Endodermal cell (in vitro differentiated cells): ENCODE measurements at regions not wholly inside any gene's neighbourhood (a gene's known extent, or its start where the extent isn't known, plus 50 kb on each side); places are given as distances from the start of the nearest gene placed in this dataset.

Experiments used
- DNase-seq: peaks from one replicate; pipeline ENCODE4 v3.0.0-alpha.2; 2017
- H3K27ac ChIP-seq: 2 replicates; pipeline ENCODE4 v1.5.1; 2013; ENCODE audit warnings: mild to moderate bottlenecking, low read depth, low read length, moderate library complexity
- H3K27me3 ChIP-seq: 2 replicates; pipeline ENCODE4 v1.6.1; 2013; ENCODE audit warnings: mild to moderate bottlenecking, low read length, moderate library complexity; ENCODE audit not compliant: insufficient read depth, control insufficient read depth, poor library complexity, severe bottlenecking
- H3K36me3 ChIP-seq: 2 replicates; pipeline ENCODE4 v1.7.0; 2013; ENCODE audit warnings: mild to moderate bottlenecking, low read length, moderate library complexity; ENCODE audit not compliant: control insufficient read depth, insufficient read depth
- H3K4me1 ChIP-seq: one replicate; pipeline ENCODE4 v1.7.0; 2013; ENCODE audit warnings: low read length; ENCODE audit not compliant: control insufficient read depth, insufficient read depth
- H3K4me3 ChIP-seq: 2 replicates; pipeline ENCODE4 v1.5.1; 2013; ENCODE audit warnings: mild to moderate bottlenecking, low read length, moderate library complexity
- H3K9ac ChIP-seq: 2 replicates; pipeline ENCODE4 v1.6.1; 2013; ENCODE audit warnings: mild to moderate bottlenecking, low read length, moderate library complexity; ENCODE audit not compliant: poor library complexity, severe bottlenecking; ENCODE audit errors: extremely low read depth
- H3K9me3 ChIP-seq: 2 replicates; pipeline ENCODE4 v1.6.1; 2013; ENCODE audit warnings: mild to moderate bottlenecking, low read length, moderate library complexity; ENCODE audit not compliant: control insufficient read depth
- H3K27ac Mint-ChIP-seq: 2 replicates; pipeline ENCODE4 v1.8.0; 2020; ENCODE audit warnings: mixed read lengths
- H3K27me3 Mint-ChIP-seq: 2 replicates; pipeline ENCODE4 v1.8.0; 2021; ENCODE audit warnings: mild to moderate bottlenecking, mixed read lengths; ENCODE audit not compliant: insufficient read depth
- H3K36me3 Mint-ChIP-seq: 2 replicates; pipeline ENCODE4 v1.8.0; 2020; ENCODE audit warnings: low read depth, mixed read lengths
- H3K4me1 Mint-ChIP-seq: 2 replicates; pipeline ENCODE4 v1.8.0; 2020; ENCODE audit warnings: mixed read lengths
- H3K4me3 Mint-ChIP-seq: 2 replicates; pipeline ENCODE4 v1.8.0; 2020; ENCODE audit warnings: mild to moderate bottlenecking, moderate library complexity, mixed read lengths
- H3K9me3 Mint-ChIP-seq: 2 replicates; pipeline ENCODE4 v1.8.0; 2020; ENCODE audit warnings: mild to moderate bottlenecking, mixed read lengths
- WGBS, 2 experiments: methylation state at CpG; one replicate each; pipeline versions ENCODE4 v1.1.5 to v1.1.7; 2013; ENCODE audit warnings: missing lambda C conversion rate in 2 of 2, mixed read lengths in 1 of 2; ENCODE audit not compliant: insufficient coverage in 1 of 2, insufficient read length in 1 of 2; 5-methylcytosine and 5-hydroxymethylcytosine counted together
- TF ChIP-seq, protein P1 (sequence below): fragments of 200-600 bp; sonication (generic); conservative IDR thresholded peaks from 2 replicates; pipeline ENCODE4 v1.5.0; 2021; ENCODE audit warnings: antibody characterized with exemption, mild to moderate bottlenecking

DNA sequence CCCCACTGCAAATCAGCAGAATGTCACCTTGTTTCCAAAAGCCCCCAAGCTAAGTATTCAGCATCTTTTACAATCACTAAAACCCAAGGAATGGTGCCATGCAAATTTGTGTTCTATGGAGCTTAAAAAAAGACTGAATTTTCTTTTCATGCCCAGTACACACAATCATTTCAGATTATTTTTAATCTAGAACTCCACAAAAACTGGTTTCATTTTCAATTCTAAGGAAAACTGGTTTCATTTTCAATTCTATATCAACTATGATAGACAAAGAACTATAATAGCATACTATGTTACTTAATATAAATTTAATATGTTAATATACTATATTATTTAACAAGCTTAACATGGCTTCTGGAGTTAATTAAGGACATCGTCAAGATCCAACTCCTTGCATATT, 88.4 kb upstream of the DOCK9 start:
- WGBS, 2 experiments = 94 to 100% methylated on average over 1 of the region's 1 CpG
- peaks cover 1% of the 10 kb centered on the region for H3K27me3 Mint-ChIP-seq

DNA sequence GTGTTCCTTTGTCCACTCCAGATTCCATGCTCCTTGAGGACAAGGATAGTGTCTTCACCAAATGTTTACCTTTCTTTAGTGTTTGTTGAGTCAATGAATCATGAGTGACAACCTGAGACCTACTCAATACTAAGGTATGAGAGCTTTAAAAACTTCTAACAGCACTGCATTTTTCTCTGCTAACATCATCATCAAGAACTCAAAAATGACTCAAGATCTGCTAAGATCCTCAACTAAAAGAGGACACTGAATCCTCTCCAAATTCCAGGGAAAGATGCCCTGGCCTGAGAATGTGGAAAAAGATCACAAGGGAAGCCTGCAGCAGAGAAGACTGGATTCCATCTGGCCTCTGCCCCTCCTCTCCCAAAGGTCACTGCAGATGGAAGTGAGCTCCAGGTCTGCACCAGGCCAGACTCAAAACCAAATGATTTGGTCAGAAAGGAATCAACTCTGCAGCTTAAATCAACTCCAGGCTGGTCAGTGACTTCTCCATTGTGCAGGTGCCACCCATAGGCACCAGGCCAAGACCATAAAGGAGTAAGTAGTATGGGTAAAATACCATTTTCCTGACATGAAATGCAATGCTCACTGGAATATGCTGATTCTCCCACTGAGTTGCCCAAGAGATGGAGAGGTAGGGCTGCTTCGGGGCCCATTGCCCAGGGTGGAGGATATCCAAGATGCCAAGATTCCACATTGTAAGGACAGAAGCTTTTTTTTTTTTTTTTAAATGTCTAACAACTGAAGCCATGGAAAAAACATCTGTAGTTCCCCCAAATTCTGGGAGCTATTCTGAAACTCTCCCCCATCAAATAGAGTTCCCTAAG, 89.5 kb upstream of the DOCK9 start:
- 82 to 100% methylated on average over 1 of the region's 1 CpG for WGBS, 2 experiments

More for the DNA sequence above, 88.4 kb upstream of the DOCK9 start:
- H3K9me3 ChIP-seq = no peaks in the 10 kb centered on the region
- Mint-ChIP-seq H3K27ac (no peak overlapping the region), H3K4me3 (no peak overlapping the region), H3K36me3 (no peaks in the 10 kb centered on the region), H3K9me3 (no peaks in the 10 kb centered on the region), H3K4me1 (peaks cover 3% of the 10 kb centered on the region)
- no peak overlapping the region for H3K9ac ChIP-seq
- H3K4me1 ChIP-seq = no peaks in the 10 kb centered on the region
- H3K4me3 ChIP-seq = no peak overlapping the region
- H3K27ac ChIP-seq = no peak overlapping the region
- H3K36me3 ChIP-seq = no peaks in the 10 kb centered on the region
- TF ChIP-seq, protein P1, sequence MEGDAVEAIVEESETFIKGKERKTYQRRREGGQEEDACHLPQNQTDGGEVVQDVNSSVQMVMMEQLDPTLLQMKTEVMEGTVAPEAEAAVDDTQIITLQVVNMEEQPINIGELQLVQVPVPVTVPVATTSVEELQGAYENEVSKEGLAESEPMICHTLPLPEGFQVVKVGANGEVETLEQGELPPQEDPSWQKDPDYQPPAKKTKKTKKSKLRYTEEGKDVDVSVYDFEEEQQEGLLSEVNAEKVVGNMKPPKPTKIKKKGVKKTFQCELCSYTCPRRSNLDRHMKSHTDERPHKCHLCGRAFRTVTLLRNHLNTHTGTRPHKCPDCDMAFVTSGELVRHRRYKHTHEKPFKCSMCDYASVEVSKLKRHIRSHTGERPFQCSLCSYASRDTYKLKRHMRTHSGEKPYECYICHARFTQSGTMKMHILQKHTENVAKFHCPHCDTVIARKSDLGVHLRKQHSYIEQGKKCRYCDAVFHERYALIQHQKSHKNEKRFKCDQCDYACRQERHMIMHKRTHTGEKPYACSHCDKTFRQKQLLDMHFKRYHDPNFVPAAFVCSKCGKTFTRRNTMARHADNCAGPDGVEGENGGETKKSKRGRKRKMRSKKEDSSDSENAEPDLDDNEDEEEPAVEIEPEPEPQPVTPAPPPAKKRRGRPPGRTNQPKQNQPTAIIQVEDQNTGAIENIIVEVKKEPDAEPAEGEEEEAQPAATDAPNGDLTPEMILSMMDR = no peak
- no peaks in the 10 kb centered on the region for H3K27me3 ChIP-seq
- DNase-seq = no peak

DNA sequence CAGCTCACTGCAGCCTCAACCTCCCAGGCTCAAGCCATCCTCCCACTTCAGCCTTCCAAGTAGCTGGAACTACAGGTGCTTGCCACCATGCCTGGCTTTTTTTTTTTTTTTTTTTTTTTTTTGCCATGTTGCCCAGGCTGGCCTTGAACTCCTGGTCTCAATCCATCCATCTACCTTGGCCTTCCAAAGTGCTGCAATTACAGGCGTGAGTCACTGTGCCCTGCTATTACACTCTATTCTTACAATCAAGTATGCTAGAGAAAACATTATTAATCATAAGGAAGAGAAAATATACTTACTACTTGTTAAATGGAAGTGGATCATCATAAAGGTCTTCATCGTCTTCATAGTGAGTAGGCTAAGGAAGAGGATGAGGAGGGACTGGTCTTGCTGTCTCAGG, 93.3 kb upstream of the DOCK9 start:
- no peak overlapping the region for H3K27ac Mint-ChIP-seq
- peaks cover 3% of the 10 kb centered on the region for H3K4me1 Mint-ChIP-seq
- H3K9me3 ChIP-seq = no peaks in the 10 kb centered on the region
- H3K36me3 ChIP-seq = no peaks in the 10 kb centered on the region
- no peak overlapping the region for H3K9ac ChIP-seq
- no peaks in the 10 kb centered on the region for H3K36me3 Mint-ChIP-seq
- H3K9me3 Mint-ChIP-seq = no peaks in the 10 kb centered on the region
- H3K27me3 Mint-ChIP-seq = peaks cover 1% of the 10 kb centered on the region
- H3K4me3 Mint-ChIP-seq = no peak overlapping the region
- no peaks in the 10 kb centered on the region for H3K4me1 ChIP-seq
- TF ChIP-seq, protein P1 = no peak
- WGBS, 2 experiments = 94% methylated on average over 2 of the region's 2 CpGs; no CpG with 5 or more reads in 1 of the 2 experiments
- H3K27me3 ChIP-seq = no peaks in the 10 kb centered on the region
- no peak overlapping the region for H3K4me3 ChIP-seq
- no peak overlapping the region for H3K27ac ChIP-seq
- DNase-seq = no peak

More for the DNA sequence above, 89.5 kb upstream of the DOCK9 start:
- H3K27me3 Mint-ChIP-seq = peaks cover 1% of the 10 kb centered on the region
- peaks cover 3% of the 10 kb centered on the region for H3K4me1 Mint-ChIP-seq
- TF ChIP-seq, protein P1 = no peak
- H3K9ac ChIP-seq = no peak overlapping the region
- no peak for DNase-seq
- no peak overlapping the region for H3K27ac Mint-ChIP-seq
- H3K27me3 ChIP-seq = no peaks in the 10 kb centered on the region
- no peaks in the 10 kb centered on the region for H3K36me3 Mint-ChIP-seq
- no peak overlapping the region for H3K4me3 ChIP-seq
- H3K4me1 ChIP-seq = no peaks in the 10 kb centered on the region
- no peaks in the 10 kb centered on the region for H3K36me3 ChIP-seq
- no peaks in the 10 kb centered on the region for H3K9me3 ChIP-seq
- H3K9me3 Mint-ChIP-seq = no peaks in the 10 kb centered on the region
- H3K4me3 Mint-ChIP-seq = no peak overlapping the region
- no peak overlapping the region for H3K27ac ChIP-seq
